ENCODE measurements at regions not wholly inside any gene's neighbourhood (a gene's known extent, or its start where the extent isn't known, plus 50 kb on each side); places are given as distances from the start of the nearest gene placed in this dataset.

- Mint-ChIP-seq H3K9me3 (ENCODE audit: low read depth) (no peaks in the 10 kb centered on the region), H3K4me3 (ENCODE audit: low read depth) (no peak overlapping the region), H3K4me1 (ENCODE audit: low read depth) (no peaks in the 10 kb centered on the region), H3K27me3 (peaks cover 29% of the 10 kb centered on the region), H3K36me3 (ENCODE audit: insufficient read depth) (no peaks in the 10 kb centered on the region), H3K27ac (no peak overlapping the region)
- DNase-seq (ENCODE audit: low spot score, unreplicated experiment) = no peak
- TF ChIP-seq CTCF (IDR thresholded peaks at IDR 0.05; ENCODE audit: unreplicated experiment) = no peak
These were observed 147.8 kb upstream of the SMIM23 start for GRCh38 chr5:171637811-171638210.

DNA sequence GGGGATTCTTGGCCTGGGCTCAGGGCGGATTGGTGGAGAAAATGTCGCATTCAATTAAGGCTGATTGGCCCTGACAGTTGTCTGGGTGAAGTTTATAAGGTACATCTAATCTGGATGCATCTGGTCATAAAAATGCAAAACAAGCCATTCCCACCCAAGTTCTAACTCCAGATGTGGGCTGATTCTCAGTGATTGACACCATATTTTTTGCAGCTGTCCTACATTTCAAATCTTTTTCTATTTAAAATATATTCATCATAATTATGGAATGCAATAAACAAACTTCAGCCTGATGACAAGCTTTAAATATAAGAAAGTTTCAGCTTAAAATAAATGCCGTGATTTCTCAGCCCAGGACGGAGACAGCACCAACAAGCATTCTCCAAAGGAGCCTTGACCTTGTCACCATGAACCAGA lies 146.4 kb upstream of the SMIM23 start:
- H3K27me3 Mint-ChIP-seq = peaks cover 25% of the 10 kb centered on the region
- H3K27ac Mint-ChIP-seq = no peak overlapping the region
- H3K4me3 Mint-ChIP-seq (ENCODE audit: low read depth) = no peak overlapping the region
- H3K4me1 Mint-ChIP-seq (ENCODE audit: low read depth) = no peaks in the 10 kb centered on the region
- no peaks in the 10 kb centered on the region for H3K36me3 Mint-ChIP-seq (ENCODE audit: insufficient read depth)
- no peaks in the 10 kb centered on the region for H3K9me3 Mint-ChIP-seq (ENCODE audit: low read depth)
- DNase-seq (ENCODE audit: low spot score, unreplicated experiment) = no peak
- no peak for TF ChIP-seq CTCF (IDR thresholded peaks at IDR 0.05; ENCODE audit: unreplicated experiment)

GRCh38 chr5:171639966-171640365 lies 145.7 kb upstream of the SMIM23 start:
- Mint-ChIP-seq H3K9me3 (ENCODE audit: low read depth) (no peaks in the 10 kb centered on the region), H3K4me1 (ENCODE audit: low read depth) (no peaks in the 10 kb centered on the region), H3K4me3 (ENCODE audit: low read depth) (no peak overlapping the region), H3K36me3 (ENCODE audit: insufficient read depth) (no peaks in the 10 kb centered on the region), H3K27me3 (peaks cover 23% of the 10 kb centered on the region), H3K27ac (no peak overlapping the region)
- no peak for TF ChIP-seq CTCF (IDR thresholded peaks at IDR 0.05; ENCODE audit: unreplicated experiment)
- no peak for DNase-seq (ENCODE audit: low spot score, unreplicated experiment)

DNA sequence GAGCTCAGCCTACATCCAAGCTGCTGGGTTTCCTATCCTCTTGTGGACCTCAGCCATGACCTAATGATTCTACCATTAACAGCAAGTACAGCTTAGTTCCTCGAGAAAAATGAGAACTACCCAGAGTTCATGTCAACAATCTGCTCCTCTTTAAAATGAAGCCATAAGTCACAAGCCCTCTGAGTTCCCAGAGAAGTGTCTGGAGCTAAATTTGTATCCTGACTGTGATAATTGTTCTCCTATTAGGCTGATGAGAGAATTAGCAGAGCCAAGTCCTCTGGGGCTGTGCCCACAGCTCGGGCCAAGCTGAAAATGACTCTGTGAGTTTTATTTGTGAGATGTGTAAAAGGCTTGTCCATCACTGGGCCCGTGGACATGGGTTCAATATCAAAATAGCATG lies 145.1 kb upstream of the SMIM23 start:
- Mint-ChIP-seq H3K27me3 (peaks cover 22% of the 10 kb centered on the region), H3K27ac (no peak overlapping the region), H3K4me1 (ENCODE audit: low read depth) (no peaks in the 10 kb centered on the region), H3K36me3 (ENCODE audit: insufficient read depth) (no peaks in the 10 kb centered on the region), H3K9me3 (ENCODE audit: low read depth) (no peaks in the 10 kb centered on the region), H3K4me3 (ENCODE audit: low read depth) (no peak overlapping the region)
- no peak for DNase-seq (ENCODE audit: low spot score, unreplicated experiment)
- TF ChIP-seq CTCF (IDR thresholded peaks at IDR 0.05; ENCODE audit: unreplicated experiment) = no peak

DNA sequence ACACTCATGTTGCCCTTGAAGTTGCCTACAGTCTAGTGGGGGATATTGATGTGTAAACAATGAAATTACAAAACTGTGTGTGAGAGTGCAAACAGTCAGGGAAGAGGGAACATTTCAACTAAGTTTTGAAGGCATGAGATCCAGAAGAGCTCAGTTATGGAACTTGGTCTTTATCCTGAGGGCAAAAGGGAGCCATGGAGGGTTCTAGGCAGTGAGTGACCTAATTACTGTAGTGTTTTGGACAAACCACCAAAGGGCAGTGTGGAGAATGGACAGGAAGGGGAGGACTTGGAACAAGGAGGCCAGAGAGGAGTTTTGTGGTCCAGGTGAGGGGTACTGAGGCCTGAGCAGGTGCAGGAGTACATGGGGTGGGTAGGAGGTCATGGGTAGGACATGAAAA lies 143.7 kb upstream of the SMIM23 start:
- peaks cover 32% of the 10 kb centered on the region for H3K27me3 Mint-ChIP-seq
- no peaks in the 10 kb centered on the region for H3K36me3 Mint-ChIP-seq (ENCODE audit: insufficient read depth)
- no peaks in the 10 kb centered on the region for H3K4me1 Mint-ChIP-seq (ENCODE audit: low read depth)
- no peaks in the 10 kb centered on the region for H3K9me3 Mint-ChIP-seq (ENCODE audit: low read depth)
- TF ChIP-seq CTCF (IDR thresholded peaks at IDR 0.05; ENCODE audit: unreplicated experiment) = no peak
- H3K4me3 Mint-ChIP-seq (ENCODE audit: low read depth) = no peak overlapping the region
- no peak for DNase-seq (ENCODE audit: low spot score, unreplicated experiment)
- H3K27ac Mint-ChIP-seq = no peak overlapping the region
